GM19035 (cell line): ENCODE measurements at regions not wholly inside any gene's neighbourhood (a gene's known extent, or its start where the extent isn't known, plus 50 kb on each side); places are given as distances from the start of the nearest gene placed in this dataset.

Experiments used
- ATAC-seq: cut with Tn5 transposase; IDR thresholded peaks from one replicate; pipeline ENCODE4 v1.9.1; 2021; ENCODE audit not compliant: unreplicated experiment

- ATAC-seq: no peak
These were observed 248.9 kb upstream of the UGT8 start for GRCh38 chr4:114349543-114350175.

- ATAC-seq: no peak
These were observed 239.7 kb upstream of the UGT8 start for GRCh38 chr4:114358901-114359300.

GRCh38 chr4:114361249-114361648 lies 237.4 kb upstream of the UGT8 start:
- ATAC-seq: no peak

GRCh38 chr4:114364857-114365256 lies 233.8 kb upstream of the UGT8 start:
- ATAC-seq: no peak

GRCh38 chr4:114365591-114365990 lies 233.0 kb upstream of the UGT8 start:
- ATAC-seq: no peak

- ATAC-seq: no peak
These were observed 232.2 kb upstream of the UGT8 start for GRCh38 chr4:114366368-114366767.

- ATAC-seq: no peak
These were observed 229.9 kb upstream of the UGT8 start for GRCh38 chr4:114368751-114369150.

GRCh38 chr4:114373508-114373907 lies 225.1 kb upstream of the UGT8 start:
- no peak for ATAC-seq

- no peak for ATAC-seq
These were observed 220.2 kb upstream of the UGT8 start for GRCh38 chr4:114378305-114378903.

- no peak for ATAC-seq
These were observed 215.5 kb upstream of the UGT8 start for GRCh38 chr4:114383067-114383466.

GRCh38 chr4:114383721-114384120 lies 214.9 kb upstream of the UGT8 start:
- ATAC-seq: no peak

GRCh38 chr4:114384629-114385028 lies 214.0 kb upstream of the UGT8 start:
- ATAC-seq: no peak

- peak; percentile 66 for ATAC-seq
These were observed 213.2 kb upstream of the UGT8 start for GRCh38 chr4:114385195-114385985.

GRCh38 chr4:114386637-114387233 lies 211.9 kb upstream of the UGT8 start:
- ATAC-seq: peak; percentile 38

- ATAC-seq: no peak
These were observed 209.4 kb upstream of the UGT8 start for GRCh38 chr4:114389070-114389685.

- no peak for ATAC-seq
These were observed 205.1 kb upstream of the UGT8 start for GRCh38 chr4:114393295-114394038.

GRCh38 chr4:114396808-114397207 lies 201.8 kb upstream of the UGT8 start:
- no peak for ATAC-seq

- ATAC-seq: no peak
These were observed 200.2 kb upstream of the UGT8 start for GRCh38 chr4:114398410-114398809.

- ATAC-seq: no peak
These were observed 199.5 kb upstream of the UGT8 start for GRCh38 chr4:114399105-114399504.

- no peak for ATAC-seq
These were observed 198.1 kb upstream of the UGT8 start for GRCh38 chr4:114400531-114400930.

GRCh38 chr4:114401483-114401882 lies 197.1 kb upstream of the UGT8 start:
- ATAC-seq: no peak
